ENCODE measurements at regions not wholly inside any gene's neighbourhood (a gene's known extent, or its start where the extent isn't known, plus 50 kb on each side); places are given as distances from the start of the nearest gene placed in this dataset.

DNA sequence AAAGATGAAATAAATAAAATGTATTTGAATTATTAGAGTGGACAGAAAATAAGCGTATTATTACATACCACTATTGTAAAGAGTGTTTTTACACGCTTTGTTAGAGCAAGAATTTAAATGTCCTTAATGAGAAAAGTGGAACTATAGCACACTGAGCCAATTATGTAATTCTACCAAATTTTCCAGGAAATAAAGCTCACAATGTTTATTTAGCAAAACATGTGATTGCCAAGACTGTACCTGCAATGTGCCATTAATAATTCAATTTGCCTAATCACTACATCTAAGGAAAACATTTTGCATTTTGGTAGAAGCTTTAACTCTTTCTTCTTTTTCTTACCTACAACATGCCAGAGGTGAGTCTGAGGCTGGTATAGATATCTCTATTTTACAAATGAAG, 58.7 kb upstream of the PHACTR1 start:
- no peak overlapping the region for H3K27ac Mint-ChIP-seq
- peaks cover 7% of the 10 kb centered on the region for H3K4me1 Mint-ChIP-seq
- ATAC-seq (no peak), DNase-seq (no peak)
- H3K4me3 Mint-ChIP-seq, result no peak overlapping the region
- no peaks in the 10 kb centered on the region for H3K27me3 Mint-ChIP-seq
- no peaks in the 10 kb centered on the region for H3K9me3 Mint-ChIP-seq

DNA sequence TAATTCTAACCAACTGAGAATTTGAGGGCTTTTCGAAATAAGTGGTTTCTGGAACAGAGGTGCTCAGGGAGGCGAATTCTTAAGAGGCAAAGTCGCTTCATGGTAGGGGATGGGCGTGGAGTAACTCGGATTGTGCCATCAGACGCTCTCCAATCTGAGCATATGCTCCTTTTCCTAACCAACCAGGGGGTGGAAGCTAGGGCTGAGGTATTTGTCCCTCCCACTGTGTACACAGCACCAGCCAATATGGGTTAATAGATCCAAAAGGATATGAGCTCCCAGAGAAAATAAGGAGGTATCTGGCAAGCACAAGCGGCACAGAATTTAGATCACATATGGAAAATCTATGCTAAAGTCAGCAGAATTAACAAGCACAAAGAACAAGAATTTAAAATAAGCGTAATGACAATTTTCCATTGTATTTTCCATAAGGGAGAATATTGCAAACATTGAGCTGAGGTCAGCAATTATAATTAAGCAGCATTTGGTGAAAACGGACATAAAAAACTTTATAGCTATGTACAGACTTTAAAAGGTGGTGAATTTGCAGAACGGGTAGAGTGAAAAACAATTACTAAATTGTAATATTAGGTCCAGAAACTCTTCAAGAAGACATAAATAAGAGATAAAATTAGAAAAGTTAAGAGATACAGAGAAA, 55.0 kb upstream of the PHACTR1 start:
- H3K4me3 Mint-ChIP-seq, result no peak overlapping the region
- ATAC-seq, result no peak
- no peaks in the 10 kb centered on the region for H3K27me3 Mint-ChIP-seq
- no peaks in the 10 kb centered on the region for H3K4me1 Mint-ChIP-seq
- no peaks in the 10 kb centered on the region for H3K9me3 Mint-ChIP-seq
- no peak overlapping the region for H3K27ac Mint-ChIP-seq
- DNase-seq, result no peak

Data from stimulated activated naive CD8-positive, alpha-beta T cell treated with anti-CD3 and anti-CD28 coated beads, Interleukin-15, amount 100 ng/mL, for 72 hours (primary cell).